GM23248 (cell line): ENCODE measurements at regions not wholly inside any gene's neighbourhood (a gene's known extent, or its start where the extent isn't known, plus 50 kb on each side); places are given as distances from the start of the nearest gene placed in this dataset.
"Not testable (repeated sequence)": the region's sequence is repeated elsewhere in the genome, so short reads cannot be mapped to it uniquely, and the experiment has no call there.

Experiments used
- EZH2 ChIP-seq: fragments of 200-600 bp; sonication (generic); IDR thresholded peaks from 2 replicates; pipeline ENCODE4 v1.6.1; 2018; ENCODE audit warnings: antibody characterized with exemption, mild to moderate bottlenecking; ENCODE audit not compliant: insufficient read depth, poor library complexity, severe bottlenecking
- EZH2phosphoT487 ChIP-seq: fragments of 200-600 bp; sonication (generic); IDR thresholded peaks from 2 replicates; pipeline ENCODE4 v1.6.1; 2018; ENCODE audit warnings: antibody characterized with exemption, moderate library complexity, mild to moderate bottlenecking, low read depth; ENCODE audit not compliant: insufficient read depth

GRCh38 chrX:63235963-63236362 is 115.2 kb downstream of the SPIN4 start:
- not testable (repeated sequence) for TF ChIP-seq EZH2, EZH2phosphoT487
